ENCODE measurements at regions not wholly inside any gene's neighbourhood (a gene's known extent, or its start where the extent isn't known, plus 50 kb on each side); places are given as distances from the start of the nearest gene placed in this dataset.

GRCh38 chr5:96253140-96253539 lies 179.9 kb downstream of the PCSK1 start (continued):
- TF ChIP-seq ZBTB10 (tag by site-specific recombination; IDR thresholded peaks at IDR 0.05): no peak
- no peak for TF ChIP-seq BCL6B (tag by site-specific recombination; IDR thresholded peaks at IDR 0.05)
- TF ChIP-seq ZNF747 (tag by site-specific recombination; IDR thresholded peaks at IDR 0.05): no peak
- TF ChIP-seq YY2 (tag by site-specific recombination; IDR thresholded peaks at IDR 0.05): no peak
- TF ChIP-seq ZBTB17 (tag by site-specific recombination; IDR thresholded peaks at IDR 0.05): no peak

- POLR2A ChIA-PET: no interaction called here
- no peak for TF ChIP-seq ZNF133 (tag by site-specific recombination; IDR thresholded peaks at IDR 0.05)
- no peak for TF ChIP-seq TRIM28 (IDR thresholded peaks at IDR 0.05; ENCODE audit: borderline replicate concordance, low read length)
- no peak for TF ChIP-seq ZNF324 (tag by site-specific recombination; IDR thresholded peaks at IDR 0.05)
- TF ChIP-seq ZBTB8A (tag by site-specific recombination; IDR thresholded peaks at IDR 0.05): no peak
- no peak for TF ChIP-seq ZNF221 (tag by site-specific recombination; IDR thresholded peaks at IDR 0.05; ENCODE audit: borderline replicate concordance)
- no peak for TF ChIP-seq ZNF529 (tag by site-specific recombination; IDR thresholded peaks at IDR 0.05; ENCODE audit: insufficient replicate concordance)
- TF ChIP-seq ZNF354C (tag by site-specific recombination; IDR thresholded peaks at IDR 0.05; ENCODE audit: borderline replicate concordance, low read depth): no peak
- no peak for TF ChIP-seq CTCF (tag by site-specific recombination; IDR thresholded peaks at IDR 0.05)
- TF ChIP-seq ZNF23 (tag by site-specific recombination; IDR thresholded peaks at IDR 0.05; ENCODE audit: borderline replicate concordance): no peak
- no peak for TF ChIP-seq ZNF549 (tag by site-specific recombination; IDR thresholded peaks at IDR 0.05)
- no peak for TF ChIP-seq KLF9 (tag by site-specific recombination; IDR thresholded peaks at IDR 0.05; ENCODE audit: low read depth)
- no peak for TF ChIP-seq ZSCAN16 (tag by site-specific recombination; IDR thresholded peaks at IDR 0.05)
- no peak for TF ChIP-seq ZNF350 (tag by site-specific recombination; IDR thresholded peaks at IDR 0.05)
- no peak for TF ChIP-seq TCF7L2 (IDR thresholded peaks at IDR 0.05; ENCODE audit: borderline replicate concordance, low read depth, low read length)
- no peak for TF ChIP-seq PRDM2 (tag by site-specific recombination; IDR thresholded peaks at IDR 0.05; ENCODE audit: borderline replicate concordance)
- TF ChIP-seq ZNF664 (tag by site-specific recombination; IDR thresholded peaks at IDR 0.05): no peak
- TF ChIP-seq ZSCAN23 (tag by site-specific recombination; IDR thresholded peaks at IDR 0.05): no peak
- no peak for TF ChIP-seq FEZF1 (tag by site-specific recombination; IDR thresholded peaks at IDR 0.05)
- TF ChIP-seq ZNF473 (tag by site-specific recombination; IDR thresholded peaks at IDR 0.05): no peak
- H3K4me3 ChIP-seq (ENCODE audit: low read depth, low read length): no peak overlapping the region
- no peak overlapping the region for H3K27ac ChIP-seq (ENCODE audit: extremely low read depth, low read depth, low read length)
- H3K4me1 ChIP-seq (ENCODE audit: control insufficient read depth, insufficient read depth, low read length): no peaks in the 10 kb centered on the region
- no peaks in the 10 kb centered on the region for H3K9me3 ChIP-seq (ENCODE audit: control insufficient read depth, insufficient read depth, low read depth, low read length)
- CTCF ChIA-PET: no interaction called here
- no peaks in the 10 kb centered on the region for H3K36me3 ChIP-seq (ENCODE audit: control insufficient read depth in 2 of 2, insufficient read depth in 1 of 2, low read length in 2 of 2)
Observed at GRCh38 chr5:96252596-96252995, 180.5 kb downstream of the PCSK1 start.
